Progenitor cell of endocrine pancreas (in vitro differentiated cells): ENCODE measurements at regions not wholly inside any gene's neighbourhood (a gene's known extent, or its start where the extent isn't known, plus 50 kb on each side); places are given as distances from the start of the nearest gene placed in this dataset.

ENCODE experiments used
- DNase-seq: peaks from one replicate; pipeline ENCODE4 v3.0.0; 2021; ENCODE audit warnings: low spot score; ENCODE audit not compliant: unreplicated experiment
- H3K27ac Mint-ChIP-seq: 2 replicates; pipeline ENCODE4 v1.8.0; 2021; ENCODE audit warnings: mild to moderate bottlenecking, moderate library complexity, mixed read lengths
- H3K27me3 Mint-ChIP-seq: 2 replicates; pipeline ENCODE4 v1.8.0; 2021; ENCODE audit warnings: mixed read lengths
- H3K36me3 Mint-ChIP-seq: 2 replicates; pipeline ENCODE4 v1.8.0; 2022; ENCODE audit warnings: mixed read lengths; ENCODE audit not compliant: insufficient read depth
- H3K4me1 Mint-ChIP-seq: 2 replicates; pipeline ENCODE4 v1.8.0; 2021; ENCODE audit warnings: low read depth, mixed read lengths
- H3K4me3 Mint-ChIP-seq: 2 replicates; pipeline ENCODE4 v1.8.0; 2021; ENCODE audit warnings: low read depth, mild to moderate bottlenecking, moderate library complexity, mixed read lengths
- H3K9me3 Mint-ChIP-seq: 2 replicates; pipeline ENCODE4 v1.8.0; 2021; ENCODE audit warnings: low read depth, mixed read lengths
- TF ChIP-seq, protein P1 (sequence below): fragments of 200-600 bp; sonication (generic); IDR thresholded peaks from one replicate; pipeline ENCODE4 v1.5.0; 2021; ENCODE audit warnings: antibody characterized with exemption, mild to moderate bottlenecking; ENCODE audit not compliant: unreplicated experiment

DNA sequence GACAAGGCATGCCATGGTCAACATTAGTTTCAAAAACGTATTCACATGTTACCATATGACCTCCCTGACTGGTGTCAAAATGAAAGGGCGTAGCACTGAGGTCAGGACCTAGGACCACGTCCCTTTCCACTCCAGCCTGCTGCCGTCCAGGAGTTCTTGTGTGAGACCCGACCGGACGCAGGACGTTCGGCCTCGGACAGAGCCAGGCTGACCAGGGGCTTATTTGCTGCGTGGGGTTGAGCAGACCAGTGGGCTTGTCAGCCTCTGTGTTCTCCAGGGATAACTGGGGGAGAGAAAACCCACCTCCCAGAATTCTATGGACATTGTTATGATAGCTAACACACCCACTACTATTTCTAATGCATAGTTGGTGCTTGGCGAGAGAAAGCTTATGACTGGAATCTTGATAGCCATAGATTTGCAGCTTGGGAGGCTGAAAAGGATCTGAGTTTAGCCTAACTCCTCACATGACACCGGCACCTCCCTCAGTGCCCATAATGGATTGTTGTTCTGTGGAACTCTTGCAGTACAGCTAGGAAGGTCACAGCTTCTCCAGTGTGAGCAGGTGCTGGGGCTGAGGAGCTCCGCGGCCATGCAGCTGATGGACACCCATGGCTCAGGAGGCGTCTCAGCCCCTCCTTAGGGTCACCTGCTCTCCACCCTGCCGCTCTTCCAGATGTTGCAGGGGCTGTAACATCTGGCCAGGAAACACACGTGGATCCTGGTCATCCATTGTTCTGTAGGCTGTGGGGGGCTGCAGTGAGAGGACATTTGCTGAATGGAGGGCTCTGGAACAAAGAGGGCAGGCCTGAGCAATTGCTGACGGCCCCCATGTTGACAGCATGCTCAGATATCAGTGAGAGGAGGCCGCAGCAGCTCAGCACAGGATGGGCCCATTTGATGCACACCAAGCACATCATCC lies 368.4 kb downstream of the IRX2 start:
- no peaks in the 10 kb centered on the region for H3K4me1 Mint-ChIP-seq
- TF ChIP-seq, protein P1, sequence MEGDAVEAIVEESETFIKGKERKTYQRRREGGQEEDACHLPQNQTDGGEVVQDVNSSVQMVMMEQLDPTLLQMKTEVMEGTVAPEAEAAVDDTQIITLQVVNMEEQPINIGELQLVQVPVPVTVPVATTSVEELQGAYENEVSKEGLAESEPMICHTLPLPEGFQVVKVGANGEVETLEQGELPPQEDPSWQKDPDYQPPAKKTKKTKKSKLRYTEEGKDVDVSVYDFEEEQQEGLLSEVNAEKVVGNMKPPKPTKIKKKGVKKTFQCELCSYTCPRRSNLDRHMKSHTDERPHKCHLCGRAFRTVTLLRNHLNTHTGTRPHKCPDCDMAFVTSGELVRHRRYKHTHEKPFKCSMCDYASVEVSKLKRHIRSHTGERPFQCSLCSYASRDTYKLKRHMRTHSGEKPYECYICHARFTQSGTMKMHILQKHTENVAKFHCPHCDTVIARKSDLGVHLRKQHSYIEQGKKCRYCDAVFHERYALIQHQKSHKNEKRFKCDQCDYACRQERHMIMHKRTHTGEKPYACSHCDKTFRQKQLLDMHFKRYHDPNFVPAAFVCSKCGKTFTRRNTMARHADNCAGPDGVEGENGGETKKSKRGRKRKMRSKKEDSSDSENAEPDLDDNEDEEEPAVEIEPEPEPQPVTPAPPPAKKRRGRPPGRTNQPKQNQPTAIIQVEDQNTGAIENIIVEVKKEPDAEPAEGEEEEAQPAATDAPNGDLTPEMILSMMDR: no peak
- DNase-seq: no peak
- H3K9me3 Mint-ChIP-seq: no peaks in the 10 kb centered on the region
- no peak overlapping the region for H3K27ac Mint-ChIP-seq
- no peak overlapping the region for H3K4me3 Mint-ChIP-seq
- peaks cover 48% of the 10 kb centered on the region for H3K27me3 Mint-ChIP-seq
- no peaks in the 10 kb centered on the region for H3K36me3 Mint-ChIP-seq

DNA sequence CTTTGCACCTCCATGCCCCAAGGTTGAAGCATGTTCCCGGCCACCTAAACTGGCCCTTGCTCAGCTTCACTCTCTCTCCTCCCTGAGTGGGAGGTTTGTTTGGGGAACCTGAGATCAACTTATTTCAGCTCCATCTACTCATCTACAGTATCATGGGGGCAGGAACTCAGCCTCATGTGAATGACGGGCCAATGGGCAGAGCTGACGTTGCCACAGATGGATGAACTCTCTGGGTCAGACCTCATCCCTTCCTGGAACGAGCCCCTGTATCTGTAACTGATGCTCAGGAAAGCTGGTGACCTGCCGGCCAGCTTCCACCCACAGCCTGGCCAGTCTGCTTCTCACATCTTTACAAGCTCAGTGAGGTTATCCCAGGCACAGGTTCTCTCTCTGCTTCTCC lies 369.6 kb downstream of the IRX2 start:
- Mint-ChIP-seq H3K4me1 (no peaks in the 10 kb centered on the region), H3K27ac (no peak overlapping the region), H3K36me3 (no peaks in the 10 kb centered on the region), H3K27me3 (peaks cover 51% of the 10 kb centered on the region), H3K4me3 (no peak overlapping the region), H3K9me3 (no peaks in the 10 kb centered on the region)
- no peak for DNase-seq
- TF ChIP-seq, protein P1: no peak

DNA sequence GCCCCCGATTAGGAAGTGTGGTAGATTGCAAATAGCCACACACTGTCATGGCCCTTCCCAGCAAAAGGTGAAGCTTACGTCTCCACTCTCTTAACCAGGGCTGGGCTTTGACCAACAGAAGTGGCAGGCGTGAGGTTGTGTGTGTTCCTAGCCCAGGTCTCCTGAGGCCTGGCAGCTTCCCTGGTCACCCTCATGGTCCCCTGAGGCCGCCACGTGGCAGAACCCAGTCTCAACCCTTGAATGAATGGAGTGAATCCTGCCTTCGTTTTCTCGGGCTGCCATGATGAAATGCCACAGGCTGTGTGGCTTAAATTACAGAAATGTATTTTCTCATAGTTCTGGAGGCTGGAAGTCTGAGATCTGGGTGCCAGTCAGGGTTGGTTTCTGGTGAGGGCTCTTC lies 370.4 kb downstream of the IRX2 start:
- Mint-ChIP-seq H3K36me3 (no peaks in the 10 kb centered on the region), H3K27ac (no peak overlapping the region), H3K9me3 (no peaks in the 10 kb centered on the region), H3K27me3 (peaks cover 52% of the 10 kb centered on the region), H3K4me3 (no peak overlapping the region), H3K4me1 (no peaks in the 10 kb centered on the region)
- TF ChIP-seq, protein P1: no peak
- DNase-seq: no peak

DNA sequence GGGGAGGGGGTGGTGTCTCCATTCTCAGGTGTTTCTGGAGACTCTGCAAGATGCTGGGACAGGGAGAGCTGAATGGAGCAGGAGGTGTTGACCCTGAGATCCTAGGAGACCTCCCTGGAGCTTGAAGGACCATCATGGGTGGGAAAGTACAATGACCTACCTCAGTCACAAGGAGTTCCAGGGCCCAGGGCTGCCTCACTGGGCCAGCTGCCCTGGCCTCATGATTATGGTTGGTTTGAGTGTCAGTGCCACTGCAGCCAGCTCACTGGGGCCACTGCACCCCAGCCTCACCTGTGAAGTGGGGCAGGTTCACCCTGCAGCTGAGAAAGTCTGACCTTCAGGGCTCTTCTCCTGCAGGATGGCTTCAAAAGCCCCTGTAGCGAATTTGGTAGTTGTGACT lies 372.5 kb downstream of the IRX2 start:
- Mint-ChIP-seq H3K4me3 (no peak overlapping the region), H3K9me3 (no peaks in the 10 kb centered on the region), H3K36me3 (no peaks in the 10 kb centered on the region), H3K27me3 (peaks cover 35% of the 10 kb centered on the region), H3K4me1 (no peaks in the 10 kb centered on the region), H3K27ac (no peak overlapping the region)
- TF ChIP-seq, protein P1: no peak
- no peak for DNase-seq

DNA sequence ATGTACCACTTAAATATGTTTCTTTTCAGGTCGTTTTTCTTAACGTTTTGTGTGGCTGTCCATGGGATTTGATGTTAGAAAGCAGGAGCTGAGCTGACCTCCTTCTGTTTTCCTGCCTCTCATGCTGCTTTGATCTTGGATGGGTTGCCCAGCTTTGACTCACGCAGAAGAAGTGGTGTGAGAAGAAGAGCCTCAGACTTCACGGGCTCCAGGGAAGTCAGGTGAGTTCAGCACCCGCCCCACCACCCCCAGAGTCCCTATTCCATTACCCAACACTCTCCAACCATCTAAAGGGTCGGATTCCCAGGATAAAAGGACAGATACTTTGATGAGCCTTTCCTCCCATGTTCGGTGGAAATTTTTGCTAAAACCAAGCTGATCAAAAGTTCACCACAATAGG lies 373.4 kb downstream of the IRX2 start:
- Mint-ChIP-seq H3K4me3 (no peak overlapping the region), H3K4me1 (no peaks in the 10 kb centered on the region), H3K27ac (no peak overlapping the region), H3K27me3 (peaks cover 35% of the 10 kb centered on the region), H3K36me3 (no peaks in the 10 kb centered on the region), H3K9me3 (no peaks in the 10 kb centered on the region)
- TF ChIP-seq, protein P1: no peak
- no peak for DNase-seq
